ENCODE measurements at regions not wholly inside any gene's neighbourhood (a gene's known extent, or its start where the extent isn't known, plus 50 kb on each side); places are given as distances from the start of the nearest gene placed in this dataset.

DNA sequence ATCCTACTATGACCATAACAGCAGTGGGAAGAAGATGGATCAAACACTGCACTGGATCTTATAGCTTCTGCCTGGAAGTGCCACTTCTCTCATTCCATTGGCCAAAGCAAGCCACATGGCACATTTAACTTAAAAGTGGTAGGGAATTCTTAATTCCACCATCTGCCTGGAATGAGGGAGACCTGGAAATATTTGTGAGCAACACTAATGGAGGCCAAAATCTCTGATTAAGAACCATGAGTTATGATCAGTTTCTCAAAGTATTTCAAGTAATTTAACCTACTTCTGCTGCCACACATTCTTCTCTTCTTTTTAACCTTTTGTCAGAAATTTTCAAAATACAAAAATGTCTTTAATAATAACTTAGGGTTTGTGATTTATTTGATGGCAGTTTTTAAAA lies 154.0 kb upstream of the C1orf87 start:
- ATAC-seq (replicated peaks), result no peak
- Mint-ChIP-seq H3K27me3 (no peaks in the 10 kb centered on the region), H3K9me3 (peaks cover 0 to 1% of the 10 kb centered on the region in 2 donors), H3K4me1 (ENCODE audit: low read depth in 2 of 2) (no peaks in the 10 kb centered on the region), H3K36me3 (ENCODE audit: insufficient read depth) (peaks cover 2% of the 10 kb centered on the region), H3K27ac (no peak overlapping the region), H3K4me3 (no peak overlapping the region)
- no peak for DNase-seq

DNA sequence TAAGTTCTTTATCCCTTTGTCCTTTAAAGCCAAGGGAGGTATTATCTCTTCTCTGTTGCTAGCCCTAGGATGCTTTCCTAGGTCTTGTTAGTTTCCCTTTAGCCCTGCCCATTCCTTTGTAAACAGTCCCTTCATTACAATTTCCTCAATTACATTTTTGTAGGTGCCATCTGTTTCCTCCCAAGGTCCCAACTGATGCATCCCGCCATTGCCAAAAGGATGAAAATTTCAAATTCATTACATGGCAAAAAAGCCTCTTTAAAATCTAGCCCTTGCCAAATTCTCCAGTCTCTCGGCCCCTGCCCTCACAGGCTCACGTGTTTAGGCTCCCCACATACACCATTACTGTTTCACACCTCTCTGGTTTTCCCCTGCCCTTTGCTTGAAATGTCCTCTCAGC lies 151.9 kb upstream of the C1orf87 start:
- ATAC-seq (replicated peaks), result no peak
- Mint-ChIP-seq H3K4me1 (ENCODE audit: low read depth in 2 of 2) (no peaks in the 10 kb centered on the region), H3K4me3 (no peak overlapping the region), H3K27me3 (no peaks in the 10 kb centered on the region), H3K9me3 (peaks cover 0 to 1% of the 10 kb centered on the region in 2 donors), H3K36me3 (ENCODE audit: insufficient read depth) (peaks cover 2% of the 10 kb centered on the region), H3K27ac (no peak overlapping the region)
- DNase-seq, result no peak

DNA sequence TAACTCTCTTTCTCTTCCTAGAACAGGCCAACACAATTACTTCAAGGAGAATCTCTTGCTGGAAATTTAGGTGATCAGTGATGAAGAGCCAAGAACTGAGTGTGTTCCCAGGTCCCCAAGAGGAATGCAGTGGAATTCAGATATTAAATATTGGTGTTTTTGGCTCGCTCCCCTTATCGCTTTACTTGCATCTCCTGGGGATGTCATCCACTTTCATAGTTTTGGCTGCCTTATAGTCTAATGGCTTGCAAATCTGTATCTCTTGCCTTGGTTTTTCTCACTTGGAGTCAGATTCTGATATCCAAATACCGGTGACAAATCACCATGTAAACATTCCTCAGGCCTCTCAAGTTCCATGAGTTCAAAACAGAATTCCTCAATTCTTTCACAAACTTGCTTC lies 151.0 kb upstream of the C1orf87 start:
- no peak overlapping the region for H3K4me3 Mint-ChIP-seq
- H3K9me3 Mint-ChIP-seq, result peaks cover 0 to 3% of the 10 kb centered on the region in 2 donors
- ATAC-seq (replicated peaks) (no peak), DNase-seq (no peak)
- H3K36me3 Mint-ChIP-seq (ENCODE audit: insufficient read depth), result peaks cover 2% of the 10 kb centered on the region
- H3K27ac Mint-ChIP-seq, result no peak overlapping the region
- no peaks in the 10 kb centered on the region for H3K27me3 Mint-ChIP-seq
- no peaks in the 10 kb centered on the region for H3K4me1 Mint-ChIP-seq (ENCODE audit: low read depth in 2 of 2)

DNA sequence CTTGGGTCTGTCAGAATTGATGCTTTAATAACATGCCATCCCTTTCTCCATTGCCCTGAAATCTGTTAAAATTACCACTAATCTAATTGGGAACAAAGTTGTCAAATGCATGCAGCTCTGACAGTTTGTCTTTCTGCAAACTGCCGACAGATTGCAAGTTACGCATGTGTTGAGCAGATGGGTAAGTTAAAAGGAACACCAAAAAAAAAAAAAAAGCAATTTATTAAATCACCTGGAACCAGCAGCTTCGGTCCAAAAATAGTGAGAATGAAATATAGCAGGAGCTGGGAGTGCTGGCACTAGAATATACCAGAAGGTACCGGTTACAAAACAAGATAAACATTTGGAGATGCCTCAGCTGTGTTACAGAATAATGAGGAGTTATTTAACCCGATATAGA lies 149.6 kb upstream of the C1orf87 start:
- ATAC-seq (replicated peaks) (no peak), DNase-seq (no peak)
- H3K27me3 Mint-ChIP-seq, result no peaks in the 10 kb centered on the region
- no peak overlapping the region for H3K27ac Mint-ChIP-seq
- no peaks in the 10 kb centered on the region for H3K4me1 Mint-ChIP-seq (ENCODE audit: low read depth in 2 of 2)
- H3K4me3 Mint-ChIP-seq, result no peak overlapping the region
- H3K36me3 Mint-ChIP-seq (ENCODE audit: insufficient read depth), result no peaks in the 10 kb centered on the region
- H3K9me3 Mint-ChIP-seq, result peaks cover 0 to 3% of the 10 kb centered on the region in 2 donors

DNA sequence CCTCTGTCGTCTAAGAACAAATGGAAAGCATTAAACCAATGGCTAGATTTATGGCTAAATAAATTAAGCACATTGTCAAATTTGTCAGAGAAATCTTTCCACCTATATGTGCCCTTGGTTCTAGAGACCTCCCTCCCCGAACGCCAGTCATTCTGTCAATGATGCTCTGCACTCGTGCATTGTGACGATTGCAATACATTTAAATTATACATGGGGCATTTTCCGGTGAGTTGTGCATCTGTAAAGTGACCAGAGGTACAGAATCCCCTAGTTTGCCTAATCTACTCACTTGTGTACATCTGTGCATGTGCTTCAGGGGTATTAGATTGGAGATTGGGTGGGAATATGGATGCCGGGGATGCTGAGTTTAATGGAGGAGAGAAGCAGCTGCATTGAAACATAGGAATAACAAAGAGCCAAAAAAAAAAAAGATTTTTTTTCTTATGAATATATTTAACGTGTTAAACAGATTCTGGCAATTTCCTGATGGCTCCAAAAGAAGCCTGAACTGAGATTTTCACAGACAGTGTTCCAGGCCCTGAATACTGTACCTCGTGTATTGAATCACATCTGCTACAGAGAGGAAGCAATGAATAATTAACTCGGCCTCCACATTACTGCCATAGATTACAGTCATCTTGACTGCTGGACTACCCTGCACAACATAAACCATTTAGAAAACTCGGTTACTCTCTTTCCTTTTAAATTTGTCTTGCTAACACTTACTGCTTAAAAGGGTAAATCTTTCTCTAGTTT lies 149.0 kb upstream of the C1orf87 start:
- no peak overlapping the region for H3K27ac Mint-ChIP-seq
- no peaks in the 10 kb centered on the region for H3K36me3 Mint-ChIP-seq (ENCODE audit: insufficient read depth)
- ATAC-seq (replicated peaks), result no peak
- no peak for DNase-seq
- no peak overlapping the region for H3K4me3 Mint-ChIP-seq
- peaks cover 0 to 3% of the 10 kb centered on the region in 2 donors for H3K9me3 Mint-ChIP-seq
- H3K4me1 Mint-ChIP-seq (ENCODE audit: low read depth in 2 of 2), result no peaks in the 10 kb centered on the region
- H3K27me3 Mint-ChIP-seq, result no peaks in the 10 kb centered on the region

DNA sequence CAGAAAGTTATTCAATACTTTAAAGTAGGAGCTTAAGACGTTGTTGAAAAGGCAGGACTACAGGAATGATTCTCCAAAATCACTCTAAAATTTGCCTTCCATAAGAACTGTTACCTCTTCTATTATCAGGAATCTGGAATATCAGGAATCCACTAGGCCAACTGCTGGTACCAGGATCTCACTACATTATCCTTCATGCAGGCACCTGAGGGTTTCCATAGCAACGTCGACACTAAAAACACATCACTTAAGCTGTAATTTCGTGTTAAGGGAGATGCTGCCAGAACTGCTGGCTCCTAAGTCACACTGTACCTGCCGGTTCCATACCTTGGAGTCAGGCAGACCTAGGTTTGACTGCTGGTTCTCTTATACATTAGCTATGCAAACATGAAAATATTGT lies 139.7 kb upstream of the C1orf87 start:
- ATAC-seq (replicated peaks), result no peak
- H3K27ac Mint-ChIP-seq, result no peak overlapping the region
- H3K36me3 Mint-ChIP-seq (ENCODE audit: insufficient read depth), result no peaks in the 10 kb centered on the region
- no peaks in the 10 kb centered on the region for H3K27me3 Mint-ChIP-seq
- peaks cover 2 to 8% of the 10 kb centered on the region in 2 donors for H3K9me3 Mint-ChIP-seq
- no peak for DNase-seq
- no peak overlapping the region for H3K4me3 Mint-ChIP-seq
- H3K4me1 Mint-ChIP-seq (ENCODE audit: low read depth in 2 of 2), result no peaks in the 10 kb centered on the region

DNA sequence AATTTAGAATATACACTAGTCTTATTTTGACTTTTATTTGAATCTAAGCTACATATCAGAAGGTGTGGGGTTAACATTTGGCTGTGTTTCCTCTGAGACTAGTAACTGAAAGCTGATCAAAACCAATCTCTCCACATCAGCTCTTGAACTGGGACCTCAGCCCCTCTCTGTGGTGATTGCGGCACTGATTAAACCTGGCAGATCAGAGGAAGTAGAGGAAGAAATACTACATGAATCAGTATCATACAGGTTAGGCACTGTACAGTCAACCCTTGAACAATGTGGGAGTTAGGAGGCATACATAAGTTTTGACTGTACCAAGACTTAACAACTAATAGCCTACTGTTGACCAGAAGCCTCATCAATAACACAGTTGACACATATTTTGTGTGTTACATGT lies 122.5 kb upstream of the C1orf87 start:
- ATAC-seq (replicated peaks), result no peak

DNA sequence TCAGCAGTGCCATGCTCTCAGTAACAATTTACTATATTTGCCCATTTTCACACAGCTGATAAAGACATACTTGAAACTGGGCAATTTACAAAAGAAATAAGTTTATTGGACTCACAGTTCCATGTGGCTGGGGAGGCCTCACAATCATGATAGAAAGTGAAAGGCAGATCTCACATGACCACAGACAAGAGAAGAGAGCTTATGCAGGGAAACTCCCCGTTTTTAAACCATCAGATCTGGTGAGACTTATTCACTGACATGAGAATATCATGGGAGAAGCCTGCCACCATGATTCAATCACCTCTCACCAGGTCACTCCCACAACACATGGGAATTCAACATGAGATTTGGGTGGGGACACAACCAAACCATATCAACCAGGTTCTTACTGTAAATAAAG lies 112.1 kb upstream of the C1orf87 start:
- Mint-ChIP-seq H3K4me3 (no peak overlapping the region), H3K27ac (no peak overlapping the region), H3K36me3 (ENCODE audit: insufficient read depth) (no peaks in the 10 kb centered on the region), H3K27me3 (no peaks in the 10 kb centered on the region), H3K9me3 (peaks cover 6 to 9% of the 10 kb centered on the region in 2 donors), H3K4me1 (ENCODE audit: low read depth in 2 of 2) (no peaks in the 10 kb centered on the region)
- no peak for ATAC-seq (replicated peaks)
- no peak for DNase-seq

More for the DNA sequence above, 122.5 kb upstream of the C1orf87 start:
- Mint-ChIP-seq H3K4me1 (ENCODE audit: low read depth in 2 of 2) (no peaks in the 10 kb centered on the region), H3K27ac (no peak overlapping the region), H3K4me3 (no peak overlapping the region), H3K9me3 (no peaks in the 10 kb centered on the region), H3K27me3 (no peaks in the 10 kb centered on the region), H3K36me3 (ENCODE audit: insufficient read depth) (no peaks in the 10 kb centered on the region)
- DNase-seq, result no peak

DNA sequence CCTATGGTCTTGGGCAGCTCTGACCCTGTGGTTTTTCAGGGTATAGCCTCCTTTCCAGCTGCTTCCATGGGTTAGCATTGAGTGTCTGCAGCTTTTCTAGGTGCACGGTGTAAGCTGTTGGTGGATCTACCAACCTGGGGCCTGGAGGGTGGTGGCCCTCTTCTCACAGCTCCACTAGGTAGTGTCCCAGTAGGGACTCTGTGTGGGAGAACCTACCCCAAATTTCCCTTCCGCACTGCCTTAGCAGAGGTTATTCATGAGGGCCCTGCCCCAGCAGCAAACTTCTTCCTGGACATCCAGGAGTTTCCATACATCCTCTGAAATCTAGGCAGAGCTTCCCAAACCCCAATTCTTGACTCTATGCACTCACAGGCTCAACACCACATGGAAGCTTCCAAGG lies 111.0 kb upstream of the C1orf87 start:
- ATAC-seq (replicated peaks) (no peak), DNase-seq (no peak)
- no peaks in the 10 kb centered on the region for H3K36me3 Mint-ChIP-seq (ENCODE audit: insufficient read depth)
- no peaks in the 10 kb centered on the region for H3K4me1 Mint-ChIP-seq (ENCODE audit: low read depth in 2 of 2)
- H3K27ac Mint-ChIP-seq, result no peak overlapping the region
- peaks cover 6 to 9% of the 10 kb centered on the region in 2 donors for H3K9me3 Mint-ChIP-seq
- no peak overlapping the region for H3K4me3 Mint-ChIP-seq
- no peaks in the 10 kb centered on the region for H3K27me3 Mint-ChIP-seq

DNA sequence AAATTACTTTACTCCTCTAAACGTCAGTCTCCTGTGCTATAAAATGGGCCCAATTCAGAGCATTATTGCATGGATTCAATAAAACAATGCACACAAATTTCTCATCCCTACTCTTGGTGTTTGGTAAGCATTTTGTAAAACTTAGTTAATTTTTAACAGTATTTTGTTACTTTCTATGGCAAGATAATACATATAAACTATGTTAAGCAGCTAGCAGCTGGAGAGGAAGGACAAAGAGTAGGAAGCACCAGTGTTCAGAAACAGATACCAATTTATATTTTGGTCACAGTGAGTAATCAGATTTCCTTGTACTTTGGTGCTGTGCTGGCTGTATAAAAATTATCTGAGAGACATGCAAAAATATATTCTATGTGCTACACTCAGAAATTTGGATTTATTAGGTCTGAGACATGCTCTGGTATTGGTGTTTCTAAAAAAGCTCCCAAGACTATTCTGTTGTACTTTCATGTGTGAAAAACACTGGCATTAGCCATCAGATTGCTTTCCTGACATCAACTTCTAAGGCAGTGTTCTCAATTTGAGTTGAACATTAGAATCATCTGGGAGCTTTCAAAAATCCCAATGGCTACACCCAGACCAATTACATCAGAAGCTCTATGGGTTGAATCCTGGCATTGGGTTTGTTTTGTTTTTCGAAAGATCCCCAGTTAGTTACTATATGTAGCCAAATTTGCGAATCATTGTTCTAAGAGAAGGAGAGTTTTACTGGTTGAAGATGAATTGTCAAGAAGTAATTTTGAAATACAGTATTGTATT lies 100.3 kb upstream of the C1orf87 start:
- ATAC-seq (replicated peaks), result no peak
- Mint-ChIP-seq H3K4me1 (ENCODE audit: low read depth in 2 of 2) (no peaks in the 10 kb centered on the region), H3K27ac (no peak overlapping the region), H3K36me3 (ENCODE audit: insufficient read depth) (no peaks in the 10 kb centered on the region), H3K4me3 (no peak overlapping the region), H3K9me3 (peaks cover 1 to 5% of the 10 kb centered on the region in 2 donors), H3K27me3 (peaks cover 0 to 9% of the 10 kb centered on the region in 2 donors)
- DNase-seq, result no peak

DNA sequence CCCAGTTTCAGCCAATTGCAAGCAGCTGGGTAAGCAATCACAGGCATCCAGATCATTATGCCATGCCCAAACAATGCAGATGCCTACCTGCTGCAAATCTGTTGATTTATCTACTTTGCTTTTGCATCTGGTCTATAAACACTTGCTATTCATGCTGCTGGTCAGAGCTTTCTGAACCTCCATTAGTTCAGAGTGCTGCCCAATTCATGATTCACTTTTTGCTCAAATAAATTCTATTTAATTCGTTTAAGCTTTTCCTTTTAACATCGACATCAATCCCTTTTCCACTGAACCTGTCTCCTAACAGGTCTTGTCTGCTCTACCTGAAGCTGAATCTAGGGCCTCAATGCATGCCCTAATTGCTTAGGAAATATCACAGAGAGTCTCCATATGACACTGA lies 99.4 kb upstream of the C1orf87 start:
- Mint-ChIP-seq H3K36me3 (ENCODE audit: insufficient read depth) (no peaks in the 10 kb centered on the region), H3K4me1 (ENCODE audit: low read depth in 2 of 2) (no peaks in the 10 kb centered on the region), H3K27ac (no peak overlapping the region), H3K27me3 (peaks cover 0 to 9% of the 10 kb centered on the region in 2 donors), H3K9me3 (peaks cover 1 to 5% of the 10 kb centered on the region in 2 donors), H3K4me3 (no peak overlapping the region)
- DNase-seq, result no peak
- no peak for ATAC-seq (replicated peaks)

DNA sequence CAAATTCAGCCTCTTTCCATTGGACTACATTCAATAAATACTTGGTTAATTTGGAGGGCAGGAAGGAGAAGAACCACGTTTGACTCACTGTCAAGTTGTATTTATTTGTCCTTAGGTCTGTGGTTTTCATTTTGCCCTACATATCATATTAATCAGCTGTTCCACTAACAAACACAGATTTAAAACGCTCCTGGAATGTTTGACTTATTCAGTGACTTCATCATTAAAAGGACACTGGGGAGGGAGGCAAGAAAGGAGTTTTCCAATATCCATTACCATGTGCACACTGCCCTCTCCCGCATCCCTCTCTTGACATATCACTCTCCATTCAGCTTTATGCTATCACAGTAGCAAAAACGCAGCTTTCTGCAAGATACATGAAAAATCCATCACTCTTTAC lies 98.2 kb upstream of the C1orf87 start:
- Mint-ChIP-seq H3K4me3 (no peak overlapping the region), H3K27ac (no peak overlapping the region), H3K27me3 (peaks cover 0 to 9% of the 10 kb centered on the region in 2 donors), H3K9me3 (peaks cover 5% of the 10 kb centered on the region in 2 donors), H3K4me1 (ENCODE audit: low read depth in 2 of 2) (no peaks in the 10 kb centered on the region), H3K36me3 (ENCODE audit: insufficient read depth) (no peaks in the 10 kb centered on the region)
- DNase-seq, result no peak
- ATAC-seq (replicated peaks), result no peak

DNA sequence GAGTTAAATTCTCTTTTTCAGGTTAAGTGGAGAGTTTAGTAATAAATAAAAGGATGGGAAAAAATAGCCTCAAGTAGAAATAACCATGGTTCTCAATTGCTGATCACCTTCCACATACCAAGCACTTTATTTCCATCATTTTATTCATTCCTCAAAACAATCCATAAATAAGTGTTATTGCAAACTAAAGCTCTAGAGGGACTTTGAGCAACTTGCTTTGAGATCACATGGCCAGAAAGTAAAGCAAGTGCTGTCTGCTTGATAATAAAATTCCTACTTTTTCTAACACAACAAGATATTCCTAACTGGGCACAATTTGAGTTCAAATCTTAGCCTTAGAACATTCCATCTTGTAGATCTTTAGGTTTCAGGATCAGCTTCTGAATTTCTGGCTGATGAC lies 97.1 kb upstream of the C1orf87 start:
- DNase-seq, result no peak
- peaks cover 0 to 9% of the 10 kb centered on the region in 2 donors for H3K27me3 Mint-ChIP-seq
- H3K4me3 Mint-ChIP-seq, result no peak overlapping the region
- no peaks in the 10 kb centered on the region for H3K4me1 Mint-ChIP-seq (ENCODE audit: low read depth in 2 of 2)
- H3K27ac Mint-ChIP-seq, result no peak overlapping the region
- peaks cover 5% of the 10 kb centered on the region in 2 donors for H3K9me3 Mint-ChIP-seq
- no peaks in the 10 kb centered on the region for H3K36me3 Mint-ChIP-seq (ENCODE audit: insufficient read depth)
- no peak for ATAC-seq (replicated peaks)

DNA sequence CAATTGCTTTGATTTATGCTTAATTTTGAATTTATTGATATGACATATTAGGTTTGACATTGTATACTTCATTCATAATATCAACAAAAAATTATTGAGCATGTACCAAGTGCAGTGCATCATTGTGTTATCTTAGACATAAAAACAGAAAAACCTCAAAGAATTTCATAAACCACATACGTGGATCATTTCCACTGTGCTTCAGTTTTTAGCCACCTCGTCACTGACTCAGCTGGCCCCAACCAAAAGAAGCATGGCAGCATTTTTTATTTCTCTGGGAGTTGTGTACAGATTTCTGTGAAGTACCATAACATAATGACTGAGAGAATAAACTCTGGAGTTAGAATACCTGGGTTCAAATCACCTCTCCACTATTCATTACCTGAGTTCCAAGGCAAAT lies 95.6 kb upstream of the C1orf87 start:
- peaks cover 5% of the 10 kb centered on the region in 2 donors for H3K9me3 Mint-ChIP-seq
- DNase-seq (no peak), ATAC-seq (replicated peaks) (no peak)
- peaks cover 0 to 9% of the 10 kb centered on the region in 2 donors for H3K27me3 Mint-ChIP-seq
- H3K27ac Mint-ChIP-seq, result no peak overlapping the region
- no peaks in the 10 kb centered on the region for H3K36me3 Mint-ChIP-seq (ENCODE audit: insufficient read depth)
- no peaks in the 10 kb centered on the region for H3K4me1 Mint-ChIP-seq (ENCODE audit: low read depth in 2 of 2)
- H3K4me3 Mint-ChIP-seq, result no peak overlapping the region
